Neural progenitor cell (in vitro differentiated cells): ENCODE measurements at regions not wholly inside any gene's neighbourhood (a gene's known extent, or its start where the extent isn't known, plus 50 kb on each side); places are given as distances from the start of the nearest gene placed in this dataset.

Experiments
- EZH2 ChIP-seq: fragments of 200-600 bp; sonication (generic); IDR thresholded peaks from 2 replicates; pipeline ENCODE4 v1.6.1; 2017; ENCODE audit warnings: antibody characterized with exemption, mild to moderate bottlenecking, moderate library complexity
- TF ChIP-seq, protein P1 (sequence below): fragments of 200-600 bp; sonication (generic); IDR thresholded peaks from 2 replicates; pipeline ENCODE4 v1.5.1; 2017; ENCODE audit warnings: antibody characterized with exemption, mild to moderate bottlenecking

- TF ChIP-seq, protein P1, sequence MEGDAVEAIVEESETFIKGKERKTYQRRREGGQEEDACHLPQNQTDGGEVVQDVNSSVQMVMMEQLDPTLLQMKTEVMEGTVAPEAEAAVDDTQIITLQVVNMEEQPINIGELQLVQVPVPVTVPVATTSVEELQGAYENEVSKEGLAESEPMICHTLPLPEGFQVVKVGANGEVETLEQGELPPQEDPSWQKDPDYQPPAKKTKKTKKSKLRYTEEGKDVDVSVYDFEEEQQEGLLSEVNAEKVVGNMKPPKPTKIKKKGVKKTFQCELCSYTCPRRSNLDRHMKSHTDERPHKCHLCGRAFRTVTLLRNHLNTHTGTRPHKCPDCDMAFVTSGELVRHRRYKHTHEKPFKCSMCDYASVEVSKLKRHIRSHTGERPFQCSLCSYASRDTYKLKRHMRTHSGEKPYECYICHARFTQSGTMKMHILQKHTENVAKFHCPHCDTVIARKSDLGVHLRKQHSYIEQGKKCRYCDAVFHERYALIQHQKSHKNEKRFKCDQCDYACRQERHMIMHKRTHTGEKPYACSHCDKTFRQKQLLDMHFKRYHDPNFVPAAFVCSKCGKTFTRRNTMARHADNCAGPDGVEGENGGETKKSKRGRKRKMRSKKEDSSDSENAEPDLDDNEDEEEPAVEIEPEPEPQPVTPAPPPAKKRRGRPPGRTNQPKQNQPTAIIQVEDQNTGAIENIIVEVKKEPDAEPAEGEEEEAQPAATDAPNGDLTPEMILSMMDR: no peak
- TF ChIP-seq EZH2: no peak
These were observed 345.2 kb upstream of the GRID2 start for GRCh38 chr4:91958596-91958995.
